ENCODE measurements at regions not wholly inside any gene's neighbourhood (a gene's known extent, or its start where the extent isn't known, plus 50 kb on each side); places are given as distances from the start of the nearest gene placed in this dataset.
"Not testable (repeated sequence)": the region's sequence is repeated elsewhere in the genome, so short reads cannot be mapped to it uniquely, and the experiment has no call there.

DNA sequence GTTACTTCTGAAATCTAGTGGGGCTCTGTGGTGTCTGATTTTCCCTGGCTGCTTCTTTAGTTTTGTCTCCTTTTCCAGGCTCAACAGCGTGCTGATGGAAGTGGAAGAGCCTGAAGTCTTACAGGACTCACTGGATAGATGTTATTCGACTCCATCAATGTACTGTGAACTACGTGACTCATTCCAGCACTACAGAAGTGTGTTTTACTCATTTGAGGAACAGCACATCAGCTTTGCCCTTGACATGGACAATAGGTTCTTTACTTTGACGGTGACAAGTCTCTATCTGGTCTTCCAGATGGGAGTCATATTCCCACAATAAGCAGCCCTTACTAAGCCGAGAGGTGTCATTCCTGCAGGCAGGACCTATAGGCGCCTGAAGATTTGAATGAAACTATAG, 51.1 kb downstream of the NBPF8 start:
- not testable (repeated sequence) for DNase-seq

DNA sequence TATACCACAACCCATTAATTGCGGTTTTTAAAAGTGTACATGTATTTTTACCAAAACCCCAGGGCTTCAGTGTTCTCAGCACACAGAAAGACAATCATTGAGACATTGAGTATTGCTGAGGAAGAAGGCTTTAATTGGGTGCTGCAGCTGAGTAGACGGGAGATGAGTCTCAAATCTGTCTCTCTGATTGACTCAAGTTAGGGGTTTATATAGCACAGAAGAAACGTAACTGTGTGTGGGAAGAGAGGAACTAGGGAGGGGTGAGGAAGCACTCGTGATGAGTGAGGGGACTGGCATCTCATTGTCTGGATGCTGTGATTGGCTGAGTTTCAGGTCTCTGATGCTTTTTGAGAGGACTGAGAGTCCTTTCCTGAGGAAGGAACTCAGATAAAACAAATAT, 62.8 kb downstream of the NBPF8 start:
- not testable (repeated sequence) for DNase-seq

DNA sequence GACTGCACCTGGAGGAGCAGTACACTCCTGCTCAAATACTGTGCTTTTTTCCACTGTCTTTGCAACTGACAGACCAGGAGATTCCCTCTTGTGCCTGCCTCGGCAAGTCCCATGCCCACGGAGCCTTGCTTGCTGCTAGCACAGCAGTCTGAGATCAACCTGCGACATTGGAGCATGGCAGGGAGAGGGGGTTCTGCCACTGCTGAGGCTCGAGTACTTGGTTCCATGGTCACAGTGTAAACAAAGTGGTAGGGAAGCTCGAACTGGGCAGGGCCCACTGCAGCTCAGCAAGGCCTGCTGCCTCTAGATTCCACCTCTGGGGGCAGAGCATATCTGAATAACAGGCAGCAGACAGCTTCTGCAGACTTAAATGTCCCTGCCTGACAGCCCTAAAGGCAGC, 63.6 kb downstream of the NBPF8 start:
- not testable (repeated sequence) for DNase-seq

DNA sequence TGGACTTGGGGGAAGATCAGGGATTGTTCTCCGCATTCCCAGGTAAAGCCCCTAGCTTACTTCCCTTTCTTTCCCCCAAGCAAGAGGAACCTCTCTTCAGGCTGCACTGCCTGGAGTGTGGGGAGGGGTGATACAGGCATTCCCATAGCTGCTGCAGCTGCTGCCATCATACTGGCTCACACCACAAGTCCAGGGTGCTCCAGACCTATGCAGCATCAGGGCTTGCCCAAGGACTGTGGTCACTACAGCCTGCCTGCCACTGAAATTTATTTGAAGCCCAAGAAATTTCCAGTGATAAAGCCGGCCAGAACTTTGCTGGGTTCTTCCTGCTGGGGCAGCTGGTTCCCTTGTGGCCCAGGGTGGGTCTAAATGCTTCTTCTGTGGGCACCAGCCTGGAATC, 72.7 kb downstream of the NBPF8 start:
- not testable (repeated sequence) for DNase-seq

DNA sequence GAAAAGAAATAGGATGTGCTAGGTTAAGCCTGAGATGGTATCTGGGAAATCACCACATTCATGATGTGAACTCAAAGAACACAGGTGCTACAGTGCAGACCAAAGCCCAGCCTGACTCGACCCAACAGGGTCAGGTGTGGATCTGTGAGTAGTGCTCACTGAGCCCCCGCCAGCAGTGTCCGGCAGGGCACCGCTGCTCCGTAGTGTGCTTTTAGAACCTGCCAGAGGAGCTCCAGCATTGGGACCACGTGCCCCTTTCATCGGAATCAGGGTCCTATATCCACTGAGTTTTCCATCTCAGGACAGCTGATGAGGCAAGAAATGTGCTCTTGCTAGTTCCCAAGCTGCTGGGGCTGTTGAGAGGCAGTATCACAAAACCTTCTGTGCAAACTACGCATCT, 74.4 kb downstream of the NBPF8 start:
- DNase-seq, result not testable (repeated sequence)

DNA sequence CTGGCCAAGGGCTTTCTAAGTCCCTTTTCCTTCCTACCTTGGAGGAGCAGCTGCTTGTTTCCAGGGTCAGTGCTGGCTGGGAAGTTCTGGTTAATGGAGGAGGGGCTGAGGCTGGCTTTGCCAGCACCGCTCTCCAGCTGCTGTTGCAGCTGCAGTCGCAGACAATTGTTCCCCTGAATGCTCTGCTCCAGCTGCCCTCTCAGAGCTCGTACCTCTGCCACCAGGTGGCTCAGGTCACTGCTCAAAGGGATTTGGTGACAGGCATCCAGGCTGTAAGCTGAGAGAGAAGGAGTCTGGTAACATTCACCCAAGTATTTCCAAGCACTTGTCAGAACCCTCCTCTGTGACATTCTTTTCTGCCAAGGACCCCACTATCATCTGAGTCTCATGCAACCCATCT, 82.3 kb downstream of the NBPF8 start:
- not testable (repeated sequence) for DNase-seq

DNA sequence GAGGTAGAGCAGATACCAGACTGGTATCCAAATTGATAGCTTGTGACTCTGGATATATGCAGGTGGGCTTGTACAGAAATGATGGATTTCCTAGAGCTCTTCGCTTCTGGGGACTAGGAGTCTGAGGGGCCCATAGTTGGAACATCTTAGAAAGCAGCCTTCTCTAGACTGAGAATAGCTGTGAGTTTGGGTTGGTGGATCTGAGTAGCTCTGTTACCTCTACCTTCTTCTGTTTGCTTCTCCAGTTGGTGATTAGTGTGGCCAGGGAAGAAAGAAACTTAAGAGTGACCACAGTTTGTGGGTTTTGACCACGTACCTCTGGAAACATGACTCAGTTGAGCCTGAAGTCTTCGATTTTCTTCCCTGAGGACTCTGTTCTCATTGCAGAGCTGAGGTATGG, 88.4 kb downstream of the NBPF8 start:
- DNase-seq, result not testable (repeated sequence)

DNA sequence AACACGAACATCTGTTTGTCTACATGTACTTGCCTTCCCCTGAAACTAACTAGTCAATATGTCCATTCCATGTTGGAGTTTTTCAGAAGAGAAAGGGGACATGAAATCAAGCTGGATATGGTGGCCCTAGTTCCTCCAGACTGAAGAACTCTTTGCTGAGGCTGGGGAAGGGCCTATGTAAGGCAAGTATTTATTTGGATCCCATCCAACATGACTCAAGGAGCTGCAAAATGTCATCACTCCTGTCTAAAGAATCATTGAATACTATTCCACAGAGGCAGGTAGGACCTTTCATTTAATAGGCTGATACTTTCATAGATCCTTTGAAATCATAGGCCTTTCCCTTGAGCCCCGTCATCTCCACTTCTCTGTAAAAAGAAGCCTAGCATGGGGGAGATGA, 91.5 kb downstream of the NBPF8 start:
- not testable (repeated sequence) for DNase-seq

DNA sequence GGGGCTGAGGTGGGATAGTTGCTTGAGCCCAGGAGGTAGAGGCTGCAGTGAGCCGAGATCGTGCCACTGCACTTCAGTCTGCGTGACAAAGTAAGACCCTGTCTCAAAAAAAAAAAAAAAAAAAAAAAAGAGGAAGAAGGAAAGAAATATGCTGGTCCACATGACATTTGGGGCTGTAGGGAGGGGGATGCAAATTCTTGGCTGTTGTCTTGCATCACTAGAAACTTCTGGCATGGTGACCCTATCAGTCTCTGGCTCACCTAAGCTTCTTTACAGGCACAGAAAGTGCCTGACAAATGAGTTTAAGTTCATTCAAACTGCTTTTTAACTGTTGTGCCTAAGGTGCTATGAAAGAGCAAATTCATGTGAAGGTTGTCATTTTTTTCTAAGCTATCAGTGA, 93.5 kb downstream of the NBPF8 start:
- DNase-seq, result not testable (repeated sequence)

DNA sequence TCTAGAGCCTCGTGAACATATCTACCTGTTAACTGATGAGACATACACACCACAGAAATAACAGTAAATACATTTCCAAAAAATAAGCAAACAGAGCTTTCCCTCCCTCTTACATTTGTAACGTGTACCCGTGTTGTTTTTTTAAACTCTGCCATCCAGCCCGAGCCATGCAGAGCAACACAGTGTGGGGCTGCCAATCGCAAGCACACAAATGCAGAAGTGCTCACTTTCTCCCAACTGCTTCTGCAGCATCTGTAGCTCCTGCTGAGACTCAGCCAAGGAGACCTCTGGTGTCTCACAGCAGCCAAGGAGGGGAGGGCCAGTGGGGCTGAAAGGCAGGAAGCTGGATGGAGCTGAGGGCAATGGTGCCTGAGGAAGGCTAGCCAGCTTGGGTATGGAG, 94.4 kb downstream of the NBPF8 start:
- not testable (repeated sequence) for DNase-seq

DNA sequence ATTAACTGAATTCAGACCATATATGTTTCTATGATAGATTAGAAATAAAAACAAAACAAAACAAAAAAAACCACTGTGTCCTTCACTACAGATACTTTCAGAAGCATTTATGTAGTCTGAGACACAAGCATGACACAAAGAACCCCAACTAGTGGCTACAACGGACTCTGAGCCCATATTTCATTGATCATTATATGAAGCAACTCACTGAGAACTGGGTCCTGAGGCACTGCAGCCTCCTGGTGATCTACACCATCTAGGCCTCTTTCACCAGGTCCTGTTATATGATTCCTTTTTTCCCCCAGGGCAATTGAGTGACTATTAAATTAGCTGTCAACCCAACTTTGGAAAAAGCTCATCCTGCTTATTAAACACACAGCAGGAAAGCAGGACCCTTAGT, 98.3 kb downstream of the NBPF8 start:
- DNase-seq, result not testable (repeated sequence)

DNA sequence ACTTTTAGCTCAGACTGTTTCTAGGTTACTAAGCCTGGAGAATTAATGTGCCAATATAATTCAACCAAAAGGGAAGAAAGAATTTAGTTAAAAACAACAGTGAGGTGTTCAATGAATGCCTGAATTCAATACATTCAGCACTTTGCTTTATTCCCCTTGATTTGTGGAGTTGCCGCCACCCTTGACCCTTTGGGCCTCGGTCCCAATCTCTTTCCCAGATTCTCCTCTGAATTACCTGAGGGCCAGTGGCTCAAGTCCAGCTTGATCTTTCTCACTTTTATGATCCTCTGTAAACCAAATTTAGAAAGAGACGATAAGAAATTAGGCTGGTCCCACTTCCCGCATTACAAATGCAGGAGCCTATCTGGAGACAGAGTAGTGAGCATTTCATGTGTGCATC, 98.7 kb downstream of the NBPF8 start:
- DNase-seq, result not testable (repeated sequence)

DNA sequence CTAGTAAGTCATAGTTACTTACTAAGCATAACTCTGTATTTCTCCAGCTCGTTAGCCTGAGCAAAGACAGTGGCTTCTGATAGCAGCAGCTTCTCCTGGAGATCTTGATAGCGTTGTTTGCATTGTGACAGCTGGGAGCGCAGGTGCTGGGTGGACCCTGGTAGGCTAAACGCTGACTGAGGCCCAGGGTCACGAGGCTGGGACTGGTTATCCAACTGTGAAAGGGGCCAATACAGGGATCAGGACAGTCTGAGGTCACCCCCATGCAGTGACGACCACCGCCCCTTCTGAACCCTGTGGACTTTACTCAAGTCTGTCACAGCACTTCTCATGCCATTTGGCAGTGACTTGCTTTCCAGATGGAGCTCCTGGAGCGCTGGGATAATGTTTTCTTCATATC, 104.4 kb downstream of the NBPF8 start:
- not testable (repeated sequence) for DNase-seq

DNA sequence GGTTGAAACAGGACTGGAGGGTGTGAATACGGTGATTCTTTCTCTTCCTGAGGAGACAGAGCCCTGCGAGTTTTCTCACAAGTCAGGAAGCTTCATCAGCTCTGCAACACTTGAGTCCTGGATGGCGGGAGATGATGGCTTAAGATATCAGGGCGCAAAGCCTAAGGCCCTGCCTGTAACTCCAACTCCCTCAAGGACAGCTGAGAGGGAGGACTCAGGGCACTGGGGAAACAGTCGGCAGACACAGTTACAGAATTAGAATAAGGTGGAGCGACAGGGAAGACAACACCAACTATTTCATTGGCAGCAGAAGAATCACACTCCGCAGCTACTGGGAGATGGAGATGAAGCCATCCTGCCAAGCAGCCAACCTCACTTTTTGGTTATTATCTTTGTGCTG, 109.6 kb downstream of the NBPF8 start:
- not testable (repeated sequence) for DNase-seq

DNA sequence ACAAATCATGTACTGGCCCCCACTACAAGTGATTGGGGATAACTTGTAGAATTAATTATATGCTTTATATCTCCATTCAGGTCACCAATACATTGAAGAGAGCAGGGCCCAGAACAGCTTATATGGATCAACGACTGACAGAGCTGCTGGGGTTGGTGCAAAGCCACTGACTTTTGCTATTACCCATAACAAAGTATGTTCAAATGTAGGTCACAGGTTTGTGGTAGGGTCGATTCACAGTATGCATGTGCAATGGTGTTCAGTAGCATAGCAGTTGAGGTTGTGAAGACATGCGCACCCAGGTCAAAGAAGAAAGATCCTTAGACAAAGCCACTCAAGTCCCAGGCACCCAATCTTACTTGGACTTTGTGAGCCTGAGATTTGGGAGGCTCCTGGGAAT, 110.6 kb downstream of the NBPF8 start:
- DNase-seq, result not testable (repeated sequence)

DNA sequence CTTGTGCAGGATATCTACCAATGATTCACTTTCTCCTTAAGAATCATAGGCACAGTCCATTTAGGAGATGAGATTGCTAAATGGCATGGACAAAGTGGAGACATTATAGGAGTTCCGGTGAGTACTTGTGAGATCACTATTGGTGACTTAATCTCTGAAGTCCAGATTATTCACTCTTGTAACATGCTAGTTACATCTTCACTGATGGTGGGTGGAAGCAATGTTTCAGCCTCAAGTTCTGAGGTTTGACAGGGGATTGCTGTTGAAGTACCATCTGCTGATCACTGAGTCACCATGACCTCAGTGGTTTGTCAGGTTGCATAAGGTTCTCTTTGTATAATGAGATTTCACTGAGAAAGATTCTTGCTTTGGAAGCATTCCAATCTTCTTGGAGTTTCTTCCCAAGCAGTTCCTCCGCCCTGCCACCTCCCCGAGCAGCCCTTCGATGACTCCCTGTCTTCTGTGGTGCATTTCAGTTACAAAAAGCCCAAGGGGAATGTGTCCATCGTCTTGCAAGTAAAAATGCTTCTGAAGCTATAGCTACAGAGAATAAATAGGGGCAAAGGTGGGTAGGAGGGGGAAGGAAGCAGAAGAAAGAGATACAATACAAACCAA, 114.7 kb downstream of the NBPF8 start:
- DNase-seq, result not testable (repeated sequence)

DNA sequence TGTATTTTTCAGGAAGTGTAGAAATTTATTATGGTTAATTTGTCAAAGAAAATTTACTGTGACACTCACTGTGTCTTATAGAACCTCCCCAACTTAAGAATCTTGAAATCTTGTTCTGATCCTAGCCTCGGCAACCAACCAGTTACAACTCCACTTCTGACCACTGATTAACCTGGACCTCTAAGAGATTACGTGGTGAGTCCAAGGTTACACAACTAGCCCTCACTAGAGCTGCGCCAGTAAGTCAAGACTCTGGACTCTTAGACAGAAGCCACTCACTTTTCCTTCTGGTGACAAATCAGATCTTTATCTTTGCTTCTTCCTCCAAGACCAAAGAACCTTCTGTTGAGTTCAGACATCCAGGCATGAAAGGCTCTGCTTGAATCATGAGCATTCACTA, 116.6 kb downstream of the NBPF8 start:
- not testable (repeated sequence) for DNase-seq

DNA sequence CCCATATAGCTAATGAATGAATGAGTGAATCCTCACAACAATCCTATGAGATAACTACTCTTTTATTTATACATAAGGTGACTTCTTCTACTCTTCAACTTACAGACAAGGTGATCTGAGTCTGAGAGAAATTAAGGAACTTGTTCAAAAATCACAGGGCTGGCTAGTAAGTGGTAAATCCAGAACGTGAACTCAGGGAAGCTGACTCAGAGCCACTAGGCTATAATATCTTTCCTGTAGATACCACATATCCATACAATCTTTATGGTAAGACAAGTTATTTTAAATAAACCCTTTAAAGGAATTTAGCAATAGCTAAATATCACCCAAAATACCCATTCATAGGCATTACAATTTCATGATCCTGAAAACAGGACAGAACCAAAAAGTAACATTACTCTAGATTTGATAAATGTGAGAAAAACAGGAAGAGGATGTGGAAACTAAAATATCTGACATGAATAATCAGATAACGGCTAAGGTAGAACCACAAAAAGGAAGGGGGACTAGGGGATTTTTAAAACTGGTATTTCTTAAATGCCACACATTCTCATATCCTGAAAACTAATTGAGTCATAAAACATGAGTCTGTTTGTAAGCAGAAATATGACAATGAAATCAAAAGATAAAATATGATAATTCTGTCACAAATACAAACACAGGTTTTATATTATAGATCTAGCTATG, 119.7 kb downstream of the NBPF8 start:
- DNase-seq, result not testable (repeated sequence)

DNA sequence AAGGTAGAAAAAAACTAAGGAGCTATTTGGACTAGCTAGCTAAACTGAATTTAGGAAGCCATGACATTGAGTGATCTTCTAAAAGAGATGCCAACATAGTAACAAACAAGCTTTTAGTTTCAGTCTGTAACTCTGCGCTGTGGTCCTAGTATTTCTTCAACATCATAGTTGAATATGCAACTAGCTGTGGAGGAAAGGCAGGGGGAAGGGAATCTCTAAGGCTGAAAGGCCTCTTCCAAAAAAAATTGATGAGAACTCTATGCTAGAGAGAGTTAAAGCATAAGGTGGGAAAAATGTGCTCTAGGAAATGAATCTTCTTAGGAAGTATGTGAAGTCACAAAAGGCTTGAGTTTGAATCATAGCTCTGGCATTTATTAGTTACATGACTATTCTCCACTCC, 120.2 kb downstream of the NBPF8 start:
- not testable (repeated sequence) for DNase-seq

DNA sequence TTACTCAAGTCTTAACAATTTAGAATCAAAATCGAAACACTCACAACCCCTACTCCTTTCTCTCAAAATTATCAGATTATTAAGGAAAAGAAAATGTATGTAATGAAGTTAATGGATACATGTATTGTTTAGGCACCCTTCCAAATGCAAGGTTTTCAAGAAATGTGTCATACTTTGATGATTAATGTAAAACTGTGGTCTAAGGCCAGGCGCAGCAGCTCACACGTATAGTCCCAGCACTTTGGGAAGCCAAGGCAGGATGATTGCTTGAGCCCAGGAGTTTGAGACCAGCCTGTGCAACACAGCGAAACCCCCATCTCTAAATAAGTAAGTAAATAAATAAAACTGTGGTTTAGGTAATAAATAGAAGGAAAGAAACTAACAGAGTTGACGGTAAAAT, 126.6 kb downstream of the NBPF8 start:
- not testable (repeated sequence) for DNase-seq

DNA sequence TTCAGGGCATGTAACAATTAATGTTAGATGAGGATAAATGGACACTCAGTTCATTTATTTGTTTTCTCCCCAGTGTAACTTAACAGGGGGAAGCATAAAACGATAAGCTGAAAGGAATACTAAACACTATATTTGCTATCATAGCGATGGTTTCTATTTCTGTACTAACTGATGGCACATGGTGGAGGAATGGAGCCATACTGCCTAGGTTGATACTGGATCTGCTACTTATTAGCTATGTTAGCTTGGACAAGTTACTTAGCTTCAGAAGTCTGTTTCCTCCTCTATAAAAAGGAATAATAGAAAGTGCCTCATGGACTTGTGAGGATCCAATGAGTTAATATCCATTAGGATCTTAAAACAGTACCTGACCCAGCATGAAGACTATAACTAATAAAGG, 127.5 kb downstream of the NBPF8 start:
- DNase-seq, result not testable (repeated sequence)

DNA sequence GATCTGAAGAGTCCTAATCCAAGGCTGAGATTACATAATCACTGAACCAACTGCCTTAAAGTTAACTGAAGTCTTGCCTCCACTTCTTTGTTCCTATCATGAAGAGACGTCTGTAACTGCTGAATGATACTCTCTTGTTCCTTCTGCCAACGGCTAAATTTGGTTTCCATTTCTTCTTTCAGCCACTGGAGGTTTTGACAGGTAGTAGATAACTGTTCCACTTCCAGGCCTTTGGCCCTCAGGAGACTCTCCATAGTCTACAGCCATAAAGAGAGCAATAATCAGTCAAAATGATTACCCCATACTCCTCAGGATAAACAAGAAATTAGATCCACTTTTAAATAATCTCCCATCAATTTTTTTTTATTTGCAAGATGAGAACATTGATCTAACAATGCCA, 128.1 kb downstream of the NBPF8 start:
- DNase-seq, result not testable (repeated sequence)

DNA sequence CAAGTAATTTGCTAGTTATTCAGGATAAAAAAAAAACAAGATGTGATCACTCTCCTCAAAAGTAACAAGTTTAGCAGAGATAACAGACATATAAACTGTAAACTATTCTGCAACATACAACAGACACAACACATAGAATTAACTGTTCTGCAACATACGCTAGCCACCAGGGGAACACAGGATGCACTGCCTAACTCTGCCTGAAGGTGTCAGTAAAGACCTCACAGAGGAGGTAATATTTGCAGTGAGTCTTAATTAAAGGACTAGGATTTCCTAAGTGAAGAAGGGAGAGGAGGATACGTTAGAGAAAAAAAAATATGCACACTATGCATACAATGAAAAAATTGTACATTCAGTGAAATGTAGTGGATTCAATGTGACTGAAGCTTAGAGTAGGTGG, 129.6 kb downstream of the NBPF8 start:
- not testable (repeated sequence) for DNase-seq

DNA sequence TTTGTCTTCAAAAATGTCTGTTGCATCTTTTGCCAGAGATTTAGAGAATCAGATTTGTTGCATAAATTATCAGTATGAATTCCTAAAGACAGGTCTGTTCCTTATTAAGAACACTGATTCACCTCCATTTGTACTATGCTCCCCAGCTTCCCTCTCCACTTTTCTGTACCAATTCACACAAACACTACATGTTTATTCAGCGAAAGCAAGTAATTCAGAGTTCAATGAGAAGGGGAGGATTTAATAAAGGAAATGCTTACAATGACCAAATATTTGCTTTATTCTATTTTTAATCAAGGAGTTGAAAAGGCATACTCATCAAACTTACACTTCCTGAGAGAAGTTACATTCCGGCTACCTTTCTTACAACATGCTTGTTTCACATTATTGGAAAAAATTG, 135.5 kb downstream of the NBPF8 start:
- not testable (repeated sequence) for DNase-seq

DNA sequence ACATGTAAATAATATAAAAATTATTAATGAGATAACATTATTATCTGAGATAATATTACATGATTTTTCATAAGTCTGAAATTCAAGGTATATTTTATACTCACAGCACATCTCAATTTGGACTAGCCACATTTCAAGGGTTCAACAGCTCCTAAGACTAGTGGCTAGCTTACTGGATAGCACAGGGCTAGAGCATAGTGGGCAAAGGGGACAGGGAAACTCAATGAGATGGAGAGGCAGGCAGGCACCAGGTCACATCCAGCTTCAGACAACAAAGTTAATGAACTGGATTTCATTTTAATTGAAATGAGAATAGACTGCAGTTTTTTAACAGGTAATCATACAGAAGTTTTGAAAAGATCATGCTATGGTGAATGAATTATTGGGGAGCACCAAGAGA, 137.4 kb downstream of the NBPF8 start:
- not testable (repeated sequence) for DNase-seq
